GM12878 (cell line): ENCODE measurements at regions not wholly inside any gene's neighbourhood (a gene's known extent, or its start where the extent isn't known, plus 50 kb on each side); places are given as distances from the start of the nearest gene placed in this dataset.

Experiments
- ATAC-seq: fragments of 200-7000 bp; cut with Tn5 transposase; 3 replicates; pipeline ENCODE4 v1.9.1; 2020; ENCODE audit warnings: mild to moderate bottlenecking, moderate library complexity
- BruUV-seq: library from RNA; stranded (reverse); fragments of 400-500 nt; replicated peaks from 2 replicates; lab custom pipeline; 2021; lab: Mats Ljungman, UMichigan
- CTCF ChIA-PET: fragments of 300-600 bp; sonication (Branson Sonifier 250); formaldehyde crosslinking; extraction: SDS; loops from one replicate; lab custom pipeline; 2021; ENCODE audit warnings: inconsistent platforms; lab: Yijun Ruan, JAX
- POLR2A ChIA-PET: fragments of 350-600 bp; formaldehyde crosslinking; extraction: SDS; loops from one replicate; lab custom pipeline; 2021; ENCODE audit warnings: inconsistent platforms; lab: Charles Lee
- RAD21 ChIA-PET: fragments of 300-600 bp; sonication (Branson Sonifier 250); formaldehyde crosslinking; loops from one replicate; lab custom pipeline; 2023; ENCODE audit warnings: antibody characterized with exemption; ENCODE audit not compliant: unreplicated experiment; lab: Charles Lee
- SMC1A ChIA-PET: fragments of 300-600 bp; sonication (Branson Sonifier 250); formaldehyde crosslinking; loops from one replicate; lab custom pipeline; 2023; ENCODE audit not compliant: unreplicated experiment, uncharacterized antibody; lab: Charles Lee
- DNase-seq: peaks from one replicate; pipeline ENCODE4 v3.0.0-alpha.2; 2011; ENCODE audit warnings: low read depth, low spot score
- FAIRE-seq: peaks from 3 replicates; lab custom pipeline; 2011; peaks lifted over from hg19 to GRCh38; lab: Jason Lieb, UNC
- H2AFZ ChIP-seq: 2 replicates; pipeline ENCODE4 v1.6.0; 2011; ENCODE audit warnings: low read depth, low read length, control low read depth; ENCODE audit not compliant: control insufficient read depth
- H3K27ac ChIP-seq: 2 replicates; pipeline ENCODE4 v1.5.1; 2011; ENCODE audit warnings: control low read depth; ENCODE audit not compliant: control insufficient read depth, insufficient read depth
- H3K27me3 ChIP-seq, 2 experiments: replicated peaks in 1 of 2; 2 replicates each; pipeline versions ENCODE4 v1.6.0 to v1.6.1; 2011; ENCODE audit warnings: low read length in 1 of 2; ENCODE audit not compliant: control insufficient read depth in 2 of 2, insufficient read depth in 2 of 2
- H3K36me3 ChIP-seq, 2 experiments: 2 replicates each; pipeline ENCODE4 v1.5.1; 2011; ENCODE audit warnings: low read length in 1 of 2; ENCODE audit not compliant: control insufficient read depth in 2 of 2, insufficient read depth in 2 of 2
- H3K4me1 ChIP-seq: 2 replicates; pipeline ENCODE4 v1.6.1; 2011; ENCODE audit warnings: mild to moderate bottlenecking, low read length, moderate library complexity, mixed read lengths; ENCODE audit not compliant: control insufficient read depth, insufficient read depth
- H3K4me2 ChIP-seq: 2 replicates; pipeline ENCODE4 v1.6.0; 2011; ENCODE audit warnings: control low read depth; ENCODE audit not compliant: control insufficient read depth, insufficient read depth
- H3K4me3 ChIP-seq: fragments of 200-600 bp; sonication (generic); 2 replicates; pipeline ENCODE4 v1.5.1; 2016
- H3K79me2 ChIP-seq: 2 replicates; pipeline ENCODE4 v1.6.0; 2011; ENCODE audit warnings: low read length; ENCODE audit not compliant: control insufficient read depth, insufficient read depth
- H3K9ac ChIP-seq: 2 replicates; pipeline ENCODE4 v1.8.0; 2011; ENCODE audit warnings: low read length, control low read depth, mixed read lengths; ENCODE audit not compliant: control insufficient read depth, insufficient read depth
- H3K9me3 ChIP-seq: replicated peaks from 3 replicates; pipeline ENCODE4 v1.5.1; 2011; ENCODE audit warnings: mild to moderate bottlenecking, low read length; ENCODE audit not compliant: control insufficient read depth, insufficient read depth
- H4K20me1 ChIP-seq: 2 replicates; pipeline ENCODE4 v1.6.0; 2011; ENCODE audit not compliant: control insufficient read depth, insufficient read depth
- BRCA1 ChIP-seq: IDR thresholded peaks from 2 replicates; pipeline ENCODE4 v1.6.1; 2011; ENCODE audit warnings: low read depth, low read length, improper control_type of control experiment
- CHD2 ChIP-seq: IDR thresholded peaks from 2 replicates; pipeline ENCODE4 v1.6.1; 2011; ENCODE audit warnings: low read depth, low read length, improper control_type of control experiment, borderline replicate concordance
- CHD4 ChIP-seq: fragments of 200-600 bp; sonication (generic); IDR thresholded peaks from 2 replicates; pipeline ENCODE4 v1.6.1; 2016; ENCODE audit warnings: mild to moderate bottlenecking
- HDGF ChIP-seq: fragments of 450-650 bp; IDR thresholded peaks from 2 replicates; pipeline ENCODE4 v1.6.1; 2016; ENCODE audit warnings: antibody characterized with exemption
- MLLT1 ChIP-seq: fragments of 450-650 bp; IDR thresholded peaks from 2 replicates; pipeline ENCODE4 v1.6.1; 2016; ENCODE audit warnings: mild to moderate bottlenecking
- MXI1 ChIP-seq: fragments of 150-350 bp; IDR thresholded peaks from 2 replicates; pipeline ENCODE4 v1.6.1; 2011; ENCODE audit warnings: low read depth, mild to moderate bottlenecking, inconsistent platforms, low read length, improper control_type of control experiment
- NFXL1 ChIP-seq: fragments of 450-650 bp; IDR thresholded peaks from 2 replicates; pipeline ENCODE4 v1.6.1; 2017; ENCODE audit warnings: antibody characterized with exemption, mild to moderate bottlenecking, borderline replicate concordance
- RELA ChIP-seq: fragments of 450-650 bp; IDR thresholded peaks from 2 replicates; pipeline ENCODE4 v1.8.0; 2014; ENCODE audit warnings: borderline replicate concordance; ENCODE audit not compliant: partially characterized antibody
- REST ChIP-seq: IDR thresholded peaks from 2 replicates; pipeline ENCODE4 v1.6.1; 2012; ENCODE audit warnings: mild to moderate bottlenecking, low read depth, low read length
- ZSCAN29 ChIP-seq: fragments of 450-650 bp; IDR thresholded peaks from 2 replicates; pipeline ENCODE4 v1.6.1; 2017; ENCODE audit warnings: mild to moderate bottlenecking, moderate library complexity
- WGBS: methylation state at CpG from one replicate; pipeline ENCODE4 v1.1.6; 2016; ENCODE audit warnings: low lambda C conversion rate; ENCODE audit not compliant: insufficient replicate concordance, insufficient coverage; ENCODE audit errors: missing lambda C conversion rate; 5-methylcytosine and 5-hydroxymethylcytosine counted together
- in situ Hi-C: fragments of 300-500 bp; cut with MboI; formaldehyde crosslinking; loops from 9 replicates; pipeline ENCODE4 v1.14.3; 2018; ENCODE audit warnings: mixed read lengths
- intact Hi-C: fragments of 100-400 bp; cut with micrococcal nuclease; formaldehyde crosslinking; loops from one replicate; pipeline ENCODE4 v1.14.2; 2022; ENCODE audit not compliant: unreplicated experiment
- TF ChIP-seq, protein P1 (sequence below): fragments of 150-350 bp; IDR thresholded peaks from 2 replicates; pipeline ENCODE4 v1.6.1; 2014; ENCODE audit warnings: mild to moderate bottlenecking, low read depth, low read length

DNA sequence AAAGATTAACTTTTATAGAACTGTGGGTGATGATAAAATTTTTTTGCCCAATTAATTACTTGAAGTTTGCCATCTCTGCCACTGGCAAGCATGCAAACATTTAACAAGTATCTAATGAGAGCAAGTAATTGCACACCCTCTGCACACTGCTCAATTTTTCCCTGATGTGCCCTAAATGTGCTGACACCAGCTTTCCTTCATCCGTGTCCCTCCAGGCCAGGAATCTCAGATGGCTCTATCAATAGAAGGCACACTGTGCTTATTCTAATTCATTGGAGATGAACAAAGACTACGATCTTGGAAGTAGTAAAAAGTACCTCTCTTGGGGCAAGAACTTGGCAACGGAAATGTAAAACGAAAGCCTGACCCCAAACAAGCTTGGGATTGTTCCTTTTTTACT, 212.1 kb downstream of the GPR37 start:
- DNase-seq (no peak), ATAC-seq (no peak), FAIRE-seq (no peak)
- H4K20me1 ChIP-seq = no peaks in the 10 kb centered on the region
- CTCF ChIA-PET = no interaction called here
- BruUV-seq = no TSS peak
- H3K36me3 ChIP-seq = no peaks in the 10 kb centered on the region
- H3K4me2 ChIP-seq = no peak overlapping the region
- no peaks in the 10 kb centered on the region for H3K79me2 ChIP-seq
- RAD21 ChIA-PET = no interaction called here
- POLR2A ChIA-PET = no interaction called here
- TF ChIP-seq MXI1 (no peak), RELA (no peak), BRCA1 (no peak), REST (no peak)
- no peak overlapping the region for H3K4me3 ChIP-seq
- no peaks in the 10 kb centered on the region; a peak in 1 of 4 replicates for H3K27me3 ChIP-seq
- intact Hi-C loops (no loop called here), in situ Hi-C loops (no loop called here)
- WGBS = 17% methylated on average over 4 of the region's 4 CpGs
- H3K9ac ChIP-seq = no peak overlapping the region
- no peaks in the 10 kb centered on the region for H3K4me1 ChIP-seq
- no peak overlapping the region for H3K27ac ChIP-seq
- SMC1A ChIA-PET = no interaction called here
- H3K9me3 ChIP-seq = no peaks in the 10 kb centered on the region
- no peak overlapping the region for H2AFZ ChIP-seq

GRCh38 chr7:124552217-124552616, 213.4 kb downstream of the GPR37 start:
- CTCF ChIA-PET = interaction anchor here (1.0 kb wide), 1 partner anchor 8 kb away, joined by 3 read pairs; no protein-coding TSS in a partner anchor
- Histone ChIP-seq H2AFZ (no peak overlapping the region), H3K27ac (no peak overlapping the region), H3K36me3 (no peaks in the 10 kb centered on the region), H3K27me3 (no peaks in the 10 kb centered on the region; a peak in 1 of 4 replicates), H3K4me3 (no peak overlapping the region), H3K9me3 (no peaks in the 10 kb centered on the region), H3K79me2 (no peaks in the 10 kb centered on the region), H3K4me2 (no peak overlapping the region), H3K9ac (no peak overlapping the region), H3K4me1 (no peaks in the 10 kb centered on the region), H4K20me1 (no peaks in the 10 kb centered on the region)
- SMC1A ChIA-PET = no interaction called here
- ATAC-seq (no peak), DNase-seq (no peak), FAIRE-seq (no peak)
- in situ Hi-C loops = no loop called here
- POLR2A ChIA-PET = no interaction called here
- no TSS peak for BruUV-seq
- WGBS = 30% methylated on average over 2 of the region's 2 CpGs
- RAD21 ChIA-PET = no interaction called here
- intact Hi-C loops = no loop called here
- TF ChIP-seq, protein P1, sequence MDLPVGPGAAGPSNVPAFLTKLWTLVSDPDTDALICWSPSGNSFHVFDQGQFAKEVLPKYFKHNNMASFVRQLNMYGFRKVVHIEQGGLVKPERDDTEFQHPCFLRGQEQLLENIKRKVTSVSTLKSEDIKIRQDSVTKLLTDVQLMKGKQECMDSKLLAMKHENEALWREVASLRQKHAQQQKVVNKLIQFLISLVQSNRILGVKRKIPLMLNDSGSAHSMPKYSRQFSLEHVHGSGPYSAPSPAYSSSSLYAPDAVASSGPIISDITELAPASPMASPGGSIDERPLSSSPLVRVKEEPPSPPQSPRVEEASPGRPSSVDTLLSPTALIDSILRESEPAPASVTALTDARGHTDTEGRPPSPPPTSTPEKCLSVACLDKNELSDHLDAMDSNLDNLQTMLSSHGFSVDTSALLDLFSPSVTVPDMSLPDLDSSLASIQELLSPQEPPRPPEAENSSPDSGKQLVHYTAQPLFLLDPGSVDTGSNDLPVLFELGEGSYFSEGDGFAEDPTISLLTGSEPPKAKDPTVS = no peak
- no peak for TF ChIP-seq MLLT1
- no peak for TF ChIP-seq CHD4
- no peak for TF ChIP-seq HDGF
- no peak for TF ChIP-seq NFXL1
- TF ChIP-seq ZSCAN29 = no peak
- no peak for TF ChIP-seq CHD2
